GM19455 (cell line): ENCODE measurements at regions not wholly inside any gene's neighbourhood (a gene's known extent, or its start where the extent isn't known, plus 50 kb on each side); places are given as distances from the start of the nearest gene placed in this dataset.
A peak's percentile ranks its signal among the peaks of the same experiment; 100 is the strongest.
"Not testable (repeated sequence)": the region's sequence is repeated elsewhere in the genome, so short reads cannot be mapped to it uniquely, and the experiment has no call there.

Experiments
- ATAC-seq: cut with Tn5 transposase; IDR thresholded peaks from one replicate; pipeline ENCODE4 v1.9.1; 2021; ENCODE audit not compliant: unreplicated experiment

- ATAC-seq, result no peak
Measured at GRCh38 chr12:46671102-46671501, 154.7 kb downstream of the SLC38A4 start.

- ATAC-seq, result no peak
Measured at GRCh38 chr12:46670636-46671035, 155.2 kb downstream of the SLC38A4 start.

GRCh38 chr12:46669720-46670119 is 156.1 kb downstream of the SLC38A4 start:
- no peak for ATAC-seq

- ATAC-seq, result no peak
Measured at GRCh38 chr12:46667551-46667950, 158.2 kb downstream of the SLC38A4 start.

- no peak for ATAC-seq
Measured at GRCh38 chr12:46664761-46665287, 161.0 kb downstream of the SLC38A4 start.

- no peak for ATAC-seq
Measured at GRCh38 chr12:46663318-46663717, 162.5 kb downstream of the SLC38A4 start.

- peak; percentile 79 for ATAC-seq
Measured at GRCh38 chr12:46661110-46661845, 164.5 kb downstream of the SLC38A4 start.

GRCh38 chr12:46660719-46661109 is 165.1 kb downstream of the SLC38A4 start:
- ATAC-seq, result no peak

GRCh38 chr12:46660276-46660675 is 165.5 kb downstream of the SLC38A4 start:
- no peak for ATAC-seq

- ATAC-seq, result no peak
Measured at GRCh38 chr12:46659824-46660223, 166.0 kb downstream of the SLC38A4 start.

GRCh38 chr12:46659032-46659650 is 166.7 kb downstream of the SLC38A4 start:
- no peak for ATAC-seq

GRCh38 chr12:46657453-46658411 is 168.1 kb downstream of the SLC38A4 start:
- ATAC-seq, result no peak

- not testable (repeated sequence) for ATAC-seq
Measured at GRCh38 chr12:46655984-46656383, 169.8 kb downstream of the SLC38A4 start.

- no peak for ATAC-seq
Measured at GRCh38 chr12:46653311-46653710, 172.5 kb downstream of the SLC38A4 start.

GRCh38 chr12:46652692-46653091 is 173.1 kb downstream of the SLC38A4 start:
- ATAC-seq, result no peak

- no peak for ATAC-seq
Measured at GRCh38 chr12:46650688-46651087, 175.1 kb downstream of the SLC38A4 start.

GRCh38 chr12:46649433-46649832 is 176.4 kb downstream of the SLC38A4 start:
- ATAC-seq, result no peak

- no peak for ATAC-seq
Measured at GRCh38 chr12:46647034-46647433, 178.8 kb downstream of the SLC38A4 start.

- ATAC-seq, result not testable (repeated sequence)
Measured at GRCh38 chr12:46641649-46642048, 184.1 kb downstream of the SLC38A4 start.

GRCh38 chr12:46635818-46636217 is 190.0 kb downstream of the SLC38A4 start:
- no peak for ATAC-seq
